IMR-90 (cell line): ENCODE measurements at regions not wholly inside any gene's neighbourhood (a gene's known extent, or its start where the extent isn't known, plus 50 kb on each side); places are given as distances from the start of the nearest gene placed in this dataset.

Experiments
- ATAC-seq: fragments of 200-7000 bp; cut with Tn5 transposase; 2 replicates; pipeline ENCODE4 v1.9.1; 2020; ENCODE audit warnings: low read depth, mild to moderate bottlenecking, moderate library complexity
- BruUV-seq: library from RNA; stranded (reverse); fragments of 400-500 nt; replicated peaks from 2 replicates; lab custom pipeline; 2021; lab: Mats Ljungman, UMichigan
- CTCF ChIA-PET: fragments of 300-600 bp; formaldehyde crosslinking; extraction: SDS; loops from one replicate; lab custom pipeline; 2021; ENCODE audit warnings: antibody characterized with exemption; lab: Yijun Ruan, JAX
- POLR2A ChIA-PET: fragments of 300-600 bp; sonication (Branson Sonifier 250); formaldehyde crosslinking; loops from one replicate; lab custom pipeline; 2022; ENCODE audit warnings: antibody characterized with exemption; ENCODE audit not compliant: unreplicated experiment; lab: Charles Lee
- DNase-seq: peaks from one replicate; pipeline ENCODE4 v3.0.0; 2013
- H2AFZ ChIP-seq: replicated peaks from 2 replicates; pipeline ENCODE3; 2013; ENCODE audit warnings: low read length, mild to moderate bottlenecking; ENCODE audit not compliant: poor library complexity
- H2AK5ac ChIP-seq: 2 replicates; pipeline ENCODE4 v1.6.1; 2013; ENCODE audit warnings: low read depth, low read length, inconsistent platforms
- H2AK9ac ChIP-seq: replicated peaks from 2 replicates; pipeline ENCODE3; 2013; ENCODE audit warnings: mild to moderate bottlenecking, low read depth, low read length, moderate library complexity; ENCODE audit not compliant: poor library complexity
- H2BK120ac ChIP-seq: 2 replicates; pipeline ENCODE4 v1.6.1; 2013; ENCODE audit warnings: low read depth, low read length, inconsistent platforms
- H2BK15ac ChIP-seq: 3 replicates; pipeline ENCODE4 v1.6.1; 2013; ENCODE audit warnings: low read depth, low read length, inconsistent platforms
- H2BK20ac ChIP-seq: 2 replicates; pipeline ENCODE4 v1.6.1; 2013; ENCODE audit warnings: low read depth, mild to moderate bottlenecking, inconsistent platforms, low read length, moderate library complexity
- H2BK5ac ChIP-seq: 2 replicates; pipeline ENCODE4 v1.6.1; 2013; ENCODE audit warnings: mild to moderate bottlenecking, low read depth, low read length, inconsistent platforms; ENCODE audit not compliant: poor library complexity, severe bottlenecking
- H3K14ac ChIP-seq: replicated peaks from 2 replicates; pipeline ENCODE4 v1.6.1; 2013; ENCODE audit warnings: low read depth, low read length, inconsistent platforms
- H3K18ac ChIP-seq: 2 replicates; pipeline ENCODE4 v1.6.1; 2013; ENCODE audit warnings: low read depth, low read length, control low read depth
- H3K23ac ChIP-seq: 2 replicates; pipeline ENCODE4 v1.6.1; 2013; ENCODE audit warnings: low read depth, low read length, inconsistent platforms
- H3K27ac ChIP-seq: 2 replicates; pipeline ENCODE4 v1.5.1; 2013; ENCODE audit warnings: mild to moderate bottlenecking, control low read depth, low read length; ENCODE audit not compliant: insufficient read depth
- H3K27me3 ChIP-seq: 2 replicates; pipeline ENCODE4 v1.6.1; 2013; ENCODE audit warnings: low read length; ENCODE audit not compliant: control insufficient read depth, insufficient read depth
- H3K36me3 ChIP-seq: 2 replicates; pipeline ENCODE4 v1.6.1; 2013; ENCODE audit warnings: low read length, mixed read lengths; ENCODE audit not compliant: control insufficient read depth, insufficient read depth
- H3K4ac ChIP-seq: 2 replicates; pipeline ENCODE4 v1.6.1; 2013; ENCODE audit warnings: low read depth, low read length, inconsistent platforms
- H3K4me1 ChIP-seq: 2 replicates; pipeline ENCODE4 v1.6.1; 2013; ENCODE audit warnings: low read length, mixed read lengths; ENCODE audit not compliant: control insufficient read depth, insufficient read depth
- H3K4me2 ChIP-seq: 2 replicates; pipeline ENCODE4 v1.6.1; 2013; ENCODE audit warnings: low read depth, mild to moderate bottlenecking, control low read depth, low read length, moderate library complexity
- H3K4me3 ChIP-seq: 2 replicates; pipeline ENCODE4 v1.5.1; 2013; ENCODE audit warnings: low read depth, mild to moderate bottlenecking, control low read depth, low read length, moderate library complexity; ENCODE audit not compliant: insufficient read depth
- H3K56ac ChIP-seq: 2 replicates; pipeline ENCODE4 v1.6.1; 2013; ENCODE audit warnings: low read length, inconsistent platforms; ENCODE audit not compliant: insufficient read depth; ENCODE audit errors: extremely low read depth
- H3K79me1 ChIP-seq, 2 experiments: 2 replicates each; pipeline ENCODE4 v1.6.1; 2013; ENCODE audit warnings: low read length in 2 of 2, inconsistent platforms in 1 of 2, low read depth in 1 of 2
- H3K9ac ChIP-seq: 2 replicates; pipeline ENCODE4 v1.6.1; 2013; ENCODE audit warnings: low read depth, low read length, control low read depth
- H3K9me1 ChIP-seq: 2 replicates; pipeline ENCODE4 v1.6.1; 2013; ENCODE audit warnings: low read length, inconsistent platforms; ENCODE audit not compliant: insufficient read depth
- H3K9me3 ChIP-seq: 2 replicates; pipeline ENCODE4 v1.6.1; 2013; ENCODE audit warnings: low read length; ENCODE audit not compliant: control insufficient read depth, insufficient read depth
- H4K20me1 ChIP-seq: 2 replicates; pipeline ENCODE4 v1.6.1; 2013; ENCODE audit warnings: low read length, inconsistent platforms; ENCODE audit not compliant: insufficient read depth
- H4K5ac ChIP-seq: 2 replicates; pipeline ENCODE4 v1.6.1; 2013; ENCODE audit warnings: mild to moderate bottlenecking, low read depth, low read length, control low read depth
- H4K8ac ChIP-seq, 2 experiments: 2 replicates each; pipeline ENCODE4 v1.6.1; 2013; ENCODE audit warnings: low read depth in 2 of 2, low read length in 2 of 2, control low read depth in 1 of 2, inconsistent platforms in 1 of 2
- H4K91ac ChIP-seq: 2 replicates; pipeline ENCODE4 v1.6.1; 2013; ENCODE audit warnings: low read depth, low read length, inconsistent platforms; ENCODE audit not compliant: insufficient read depth
- BHLHE40 ChIP-seq: fragments of 150-350 bp; IDR thresholded peaks from 2 replicates; pipeline ENCODE4 v1.6.1; 2016; ENCODE audit warnings: mild to moderate bottlenecking, low read depth, low read length
- CEBPB ChIP-seq: IDR thresholded peaks from 2 replicates; pipeline ENCODE4 v1.6.1; 2012; ENCODE audit warnings: low read depth, low read length, improper control_type of control experiment
- FOS ChIP-seq: fragments of 150-350 bp; IDR thresholded peaks from 2 replicates; pipeline ENCODE4 v1.6.1; 2016; ENCODE audit warnings: low read depth, low read length
- MAFK ChIP-seq: IDR thresholded peaks from 2 replicates; pipeline ENCODE4 v1.6.1; 2012; ENCODE audit warnings: low read depth, low read length, improper control_type of control experiment
- MAZ ChIP-seq: IDR thresholded peaks from 2 replicates; pipeline ENCODE4 v1.6.1; 2012; ENCODE audit warnings: low read depth, mild to moderate bottlenecking, low read length, improper control_type of control experiment, moderate library complexity, borderline replicate concordance
- MXI1 ChIP-seq: IDR thresholded peaks from 2 replicates; pipeline ENCODE4 v1.6.1; 2012; ENCODE audit warnings: low read depth, mild to moderate bottlenecking, low read length, moderate library complexity, borderline replicate concordance
- NFE2L2 ChIP-seq: fragments of 150-350 bp; IDR thresholded peaks from 2 replicates; pipeline ENCODE4 v1.6.1; 2016; ENCODE audit warnings: low read depth, mild to moderate bottlenecking, low read length
- POLR2A ChIP-seq: IDR thresholded peaks from 2 replicates; pipeline ENCODE4 v1.6.1; 2012; ENCODE audit warnings: mild to moderate bottlenecking, low read depth, low read length
- RAD21 ChIP-seq: IDR thresholded peaks from 2 replicates; pipeline ENCODE4 v1.6.1; 2012; ENCODE audit warnings: low read length, improper control_type of control experiment
- RCOR1 ChIP-seq: IDR thresholded peaks from 2 replicates; pipeline ENCODE4 v1.6.1; 2012; ENCODE audit warnings: mild to moderate bottlenecking, low read length, improper control_type of control experiment; ENCODE audit not compliant: insufficient replicate concordance
- SMC3 ChIP-seq: fragments of 150-350 bp; IDR thresholded peaks from 2 replicates; pipeline ENCODE4 v1.6.1; 2016; ENCODE audit warnings: low read depth, mild to moderate bottlenecking, antibody characterized with exemption, low read length, moderate library complexity
- WGBS, 2 experiments: methylation state at CpG; one replicate each; pipeline versions ENCODE4 v1.1.5 to v1.1.7; 2013; ENCODE audit warnings: missing lambda C conversion rate in 2 of 2; ENCODE audit not compliant: insufficient read length in 1 of 2; ENCODE audit errors: extremely low coverage in 2 of 2; 5-methylcytosine and 5-hydroxymethylcytosine counted together
- dilution Hi-C: fragments of 300-500 bp; cut with HindIII; formaldehyde crosslinking; loops from one replicate; pipeline ENCODE4 v1.14.3; 2018; ENCODE audit warnings: low sequenced_read_pairs; ENCODE audit not compliant: unreplicated experiment
- in situ Hi-C: fragments of 300-500 bp; cut with MboI; formaldehyde crosslinking; loops from 3 replicates; pipeline ENCODE4 v1.14.3; 2019; ENCODE audit warnings: low sequenced_read_pairs, inconsistent platforms, mixed read lengths
- intact Hi-C: fragments of 100-400 bp; cut with micrococcal nuclease; formaldehyde crosslinking; loops from 2 replicates; pipeline ENCODE4 v1.10.0; 2022

- TF ChIP-seq POLR2A: no peak
- no peak for TF ChIP-seq MXI1
- TF ChIP-seq NFE2L2: no peak
- no peak for TF ChIP-seq FOS
- TF ChIP-seq RAD21: no peak
- TF ChIP-seq MAZ: no peak
- TF ChIP-seq BHLHE40: no peak
- TF ChIP-seq RCOR1: no peak
- no peak for TF ChIP-seq SMC3
- TF ChIP-seq CEBPB: no peak
- TF ChIP-seq MAFK: no peak
- no peaks in the 10 kb centered on the region for H4K20me1 ChIP-seq
- no peak overlapping the region for H2AK9ac ChIP-seq
- H3K9me3 ChIP-seq: peaks cover 9% of the 10 kb centered on the region
- dilution Hi-C loops (no loop called here), in situ Hi-C loops (no loop called here), intact Hi-C loops (no loop called here)
- H3K4me1 ChIP-seq: no peaks in the 10 kb centered on the region
- no peak overlapping the region for H3K18ac ChIP-seq
- H2BK15ac ChIP-seq: no peak overlapping the region
- no peak overlapping the region for H2AK5ac ChIP-seq
- H2BK20ac ChIP-seq: no peak overlapping the region
- CTCF ChIA-PET: no interaction called here
- no TSS peak for BruUV-seq
- no peak overlapping the region for H2AFZ ChIP-seq
- no peak overlapping the region for H2BK120ac ChIP-seq
- no peak overlapping the region for H3K4me2 ChIP-seq
- DNase-seq: no peak
- no peak overlapping the region for H3K9ac ChIP-seq
- no peaks in the 10 kb centered on the region for H3K36me3 ChIP-seq
- WGBS, 2 experiments: 100% methylated on average over 1 of the region's 7 CpGs; no CpG with 5 or more reads in 1 of the 2 experiments
- H3K4me3 ChIP-seq: no peak overlapping the region
- no peak overlapping the region for H4K91ac ChIP-seq
- no peak overlapping the region for H4K8ac ChIP-seq
- POLR2A ChIA-PET: no interaction called here
- H3K4ac ChIP-seq: no peak overlapping the region
- H4K5ac ChIP-seq: no peak overlapping the region
- H3K27ac ChIP-seq: no peak overlapping the region
- no peak overlapping the region for H3K23ac ChIP-seq
- no peak overlapping the region for H3K56ac ChIP-seq
- H3K27me3 ChIP-seq: no peaks in the 10 kb centered on the region
- no peak for ATAC-seq
- H2BK5ac ChIP-seq: no peak overlapping the region
- no peaks in the 10 kb centered on the region for H3K9me1 ChIP-seq
- H3K79me1 ChIP-seq: no peaks in the 10 kb centered on the region
- no peak overlapping the region for H3K14ac ChIP-seq
Observed at GRCh38 chr11:116353589-116353988, 419.2 kb downstream of the BUD13 start.
